ENCODE measurements at regions not wholly inside any gene's neighbourhood (a gene's known extent, or its start where the extent isn't known, plus 50 kb on each side); places are given as distances from the start of the nearest gene placed in this dataset.

DNA sequence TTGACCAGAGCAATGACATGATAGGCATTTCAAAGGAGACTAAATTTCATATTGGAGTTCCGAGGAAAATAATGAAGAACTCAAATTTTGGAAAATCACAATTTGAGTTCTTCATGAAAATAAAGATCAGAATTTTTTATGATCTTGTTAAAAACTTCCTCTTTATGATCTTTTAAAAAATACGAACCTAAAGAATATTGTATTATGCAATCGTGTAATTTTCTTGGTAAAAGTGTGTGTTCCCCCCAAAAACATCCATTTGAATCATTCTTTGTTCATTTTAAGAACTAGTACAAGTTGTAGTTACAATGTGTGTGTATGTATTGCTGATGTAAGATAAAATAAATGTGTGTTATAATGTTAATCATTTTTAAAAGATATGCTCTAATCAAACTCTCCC is 79.3 kb upstream of the PDK4 start:
- H3K27me3 Mint-ChIP-seq (ENCODE audit: low read depth): no peaks in the 10 kb centered on the region; the same call in 1 of the 2 replicates
- H3K4ac ChIP-seq (ENCODE audit: low read depth, low read length): no peak overlapping the region

More for the DNA sequence above, 79.3 kb upstream of the PDK4 start:
- H3K4me3 Mint-ChIP-seq: no peak overlapping the region
- H3K18ac ChIP-seq (ENCODE audit: insufficient read length, low read depth, low read length): no peak overlapping the region
- H3K9me3 ChIP-seq (ENCODE audit: control insufficient read depth, low read depth, low read length): no peaks in the 10 kb centered on the region
- TF ChIP-seq, protein P1, sequence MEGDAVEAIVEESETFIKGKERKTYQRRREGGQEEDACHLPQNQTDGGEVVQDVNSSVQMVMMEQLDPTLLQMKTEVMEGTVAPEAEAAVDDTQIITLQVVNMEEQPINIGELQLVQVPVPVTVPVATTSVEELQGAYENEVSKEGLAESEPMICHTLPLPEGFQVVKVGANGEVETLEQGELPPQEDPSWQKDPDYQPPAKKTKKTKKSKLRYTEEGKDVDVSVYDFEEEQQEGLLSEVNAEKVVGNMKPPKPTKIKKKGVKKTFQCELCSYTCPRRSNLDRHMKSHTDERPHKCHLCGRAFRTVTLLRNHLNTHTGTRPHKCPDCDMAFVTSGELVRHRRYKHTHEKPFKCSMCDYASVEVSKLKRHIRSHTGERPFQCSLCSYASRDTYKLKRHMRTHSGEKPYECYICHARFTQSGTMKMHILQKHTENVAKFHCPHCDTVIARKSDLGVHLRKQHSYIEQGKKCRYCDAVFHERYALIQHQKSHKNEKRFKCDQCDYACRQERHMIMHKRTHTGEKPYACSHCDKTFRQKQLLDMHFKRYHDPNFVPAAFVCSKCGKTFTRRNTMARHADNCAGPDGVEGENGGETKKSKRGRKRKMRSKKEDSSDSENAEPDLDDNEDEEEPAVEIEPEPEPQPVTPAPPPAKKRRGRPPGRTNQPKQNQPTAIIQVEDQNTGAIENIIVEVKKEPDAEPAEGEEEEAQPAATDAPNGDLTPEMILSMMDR (conservative IDR thresholded peaks at IDR 0.05): no peak
- H3K4me1 ChIP-seq (ENCODE audit: insufficient read depth, low read length): no peaks in the 10 kb centered on the region
- no peaks in the 10 kb centered on the region for H3K36me3 Mint-ChIP-seq (ENCODE audit: insufficient read depth in 1 of 3, low read depth in 3 of 3)
- no peaks in the 10 kb centered on the region for H3K79me2 ChIP-seq (ENCODE audit: insufficient read depth, low read length)
- H3K14ac ChIP-seq (ENCODE audit: insufficient read depth, low read length): no peak overlapping the region
- H3K79me1 ChIP-seq (ENCODE audit: insufficient read depth, low read depth, low read length, poor library complexity, severe bottlenecking): no peaks in the 10 kb centered on the region
- H3K56ac ChIP-seq (ENCODE audit: insufficient read length, low read depth, low read length): no peak overlapping the region
- no peak overlapping the region for H3T11ph ChIP-seq (ENCODE audit: low read length)
- no peak overlapping the region for H2BK15ac ChIP-seq (ENCODE audit: low read depth, low read length)
- H3K23me2 ChIP-seq (ENCODE audit: insufficient read length, low read depth, low read length, poor library complexity, severe bottlenecking): no peaks in the 10 kb centered on the region
- H4K20me1 ChIP-seq (ENCODE audit: control insufficient read depth, insufficient read depth, insufficient read length): no peaks in the 10 kb centered on the region
- no peaks in the 10 kb centered on the region for H3K9me3 Mint-ChIP-seq
- H2BK12ac ChIP-seq (ENCODE audit: insufficient read length, low read depth, low read length): no peak overlapping the region
- H3K27ac ChIP-seq (ENCODE audit: insufficient read length, low read depth, low read length): no peak overlapping the region
- no peak overlapping the region for H2AFZ ChIP-seq (ENCODE audit: low read length)
- H3K27me3 ChIP-seq (ENCODE audit: insufficient read depth, low read length): no peaks in the 10 kb centered on the region
- no peak overlapping the region for H4K91ac ChIP-seq (ENCODE audit: insufficient read length, low read depth, low read length)
- H4K5ac ChIP-seq (ENCODE audit: insufficient read length, low read depth, low read length): no peak overlapping the region
- H4K8ac ChIP-seq (replicated peaks; ENCODE audit: insufficient read length, low read depth, low read length): no peak overlapping the region
- H3K9ac ChIP-seq (ENCODE audit: extremely low read depth, insufficient read length, low read length): no peak overlapping the region
- no peak overlapping the region for H2BK120ac ChIP-seq (ENCODE audit: low read depth, low read length, poor library complexity, severe bottlenecking)
- no peak overlapping the region for H2AK5ac ChIP-seq (ENCODE audit: insufficient read length, low read length)
- no peak overlapping the region for H3K23ac ChIP-seq (ENCODE audit: insufficient read length, low read depth, low read length)
- no CpG with 5 or more reads among the region's 3 CpGs for WGBS (ENCODE audit: extremely low coverage, insufficient read length, low lambda C conversion rate)
- no peak overlapping the region for H3K4me2 ChIP-seq (ENCODE audit: insufficient read depth, insufficient read length, low read length)
- no peak overlapping the region for H3K27ac Mint-ChIP-seq
- H2BK20ac ChIP-seq (ENCODE audit: low read depth, low read length, poor library complexity, severe bottlenecking): no peak overlapping the region
- no peak overlapping the region for H2BK5ac ChIP-seq (ENCODE audit: insufficient read length, low read length)
- no peaks in the 10 kb centered on the region for H3K4me1 Mint-ChIP-seq
- DNase-seq: no peak

Measured in H9 (cell line).